AG04450 (cell line): ENCODE measurements at regions not wholly inside any gene's neighbourhood (a gene's known extent, or its start where the extent isn't known, plus 50 kb on each side); places are given as distances from the start of the nearest gene placed in this dataset.

ENCODE experiments used
- CTCF ChIA-PET: fragments of 300-600, 350-600 bp; formaldehyde crosslinking; extraction: SDS; loops from one replicate; lab custom pipeline; 2022; ENCODE audit warnings: antibody characterized with exemption, inconsistent platforms; lab: Charles Lee
- POLR2A ChIA-PET: fragments of 350-600 bp; formaldehyde crosslinking; extraction: SDS; loops from one replicate; lab custom pipeline; 2021; ENCODE audit warnings: antibody characterized with exemption, inconsistent platforms; lab: Yijun Ruan, JAX
- DNase-seq: peaks from one replicate; pipeline ENCODE4 v3.0.0-alpha.2; 2011; ENCODE audit warnings: low read depth, low spot score
- H3K27ac ChIP-seq: one replicate; pipeline ENCODE4 v1.5.1; 2012; ENCODE audit warnings: low read depth, low read length, control low read depth
- H3K27me3 ChIP-seq: one replicate; pipeline ENCODE4 v1.6.0; 2012; ENCODE audit warnings: low read length; ENCODE audit not compliant: control insufficient read depth, insufficient read depth
- H3K4me3 ChIP-seq: 2 replicates; pipeline ENCODE4 v1.5.1; 2011; ENCODE audit warnings: mild to moderate bottlenecking, low read depth, low read length, control low read depth
- H3K9me3 ChIP-seq: 2 replicates; pipeline ENCODE4 v1.5.1; 2012; ENCODE audit warnings: low read length; ENCODE audit not compliant: control insufficient read depth, insufficient read depth
- TF ChIP-seq, protein P1 (sequence below): IDR thresholded peaks from 2 replicates; pipeline ENCODE4 v1.5.1; 2011; ENCODE audit warnings: low read depth, low read length, control low read depth, inconsistent platforms

DNA sequence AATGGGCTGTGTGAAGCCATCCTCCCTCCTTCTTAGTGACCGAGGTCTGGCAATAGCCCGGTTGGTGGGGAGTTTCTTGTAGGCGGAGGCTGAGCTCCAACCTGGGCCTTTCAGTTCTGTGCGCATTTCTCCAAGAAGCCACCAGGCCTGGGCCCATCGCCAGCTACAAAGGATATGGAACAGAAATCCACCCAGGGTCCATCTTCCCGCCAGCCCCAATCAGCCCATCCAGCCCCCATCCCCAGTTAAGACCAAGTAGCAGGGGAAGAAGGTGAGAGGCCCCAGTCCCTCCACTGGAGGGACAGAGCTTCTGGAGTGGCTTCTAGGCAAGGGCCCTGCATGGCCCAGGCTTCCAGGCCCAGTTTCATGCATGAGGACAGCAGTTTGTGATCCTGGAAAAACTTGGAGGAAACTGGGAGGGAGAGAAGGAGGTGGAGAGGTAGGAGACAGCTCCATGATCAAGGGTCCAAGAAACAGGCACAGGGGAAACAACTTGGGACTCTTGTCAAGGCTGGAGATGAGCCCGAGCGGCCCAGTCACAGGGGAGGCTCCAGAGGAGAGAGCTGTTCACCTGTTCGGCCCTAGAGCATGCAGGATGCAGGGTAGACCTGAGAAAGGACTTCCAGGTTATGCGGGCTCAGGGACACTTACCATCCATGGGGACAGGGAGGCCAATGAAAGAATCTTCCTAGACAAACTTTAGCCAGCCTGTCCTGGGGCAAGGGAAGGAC, 261.2 kb downstream of the PTPRU start:
- H3K27ac ChIP-seq, result no peak overlapping the region
- H3K4me3 ChIP-seq, result no peak overlapping the region
- ChIA-PET POLR2A (no interaction called here), CTCF (no interaction called here)
- TF ChIP-seq, protein P1, sequence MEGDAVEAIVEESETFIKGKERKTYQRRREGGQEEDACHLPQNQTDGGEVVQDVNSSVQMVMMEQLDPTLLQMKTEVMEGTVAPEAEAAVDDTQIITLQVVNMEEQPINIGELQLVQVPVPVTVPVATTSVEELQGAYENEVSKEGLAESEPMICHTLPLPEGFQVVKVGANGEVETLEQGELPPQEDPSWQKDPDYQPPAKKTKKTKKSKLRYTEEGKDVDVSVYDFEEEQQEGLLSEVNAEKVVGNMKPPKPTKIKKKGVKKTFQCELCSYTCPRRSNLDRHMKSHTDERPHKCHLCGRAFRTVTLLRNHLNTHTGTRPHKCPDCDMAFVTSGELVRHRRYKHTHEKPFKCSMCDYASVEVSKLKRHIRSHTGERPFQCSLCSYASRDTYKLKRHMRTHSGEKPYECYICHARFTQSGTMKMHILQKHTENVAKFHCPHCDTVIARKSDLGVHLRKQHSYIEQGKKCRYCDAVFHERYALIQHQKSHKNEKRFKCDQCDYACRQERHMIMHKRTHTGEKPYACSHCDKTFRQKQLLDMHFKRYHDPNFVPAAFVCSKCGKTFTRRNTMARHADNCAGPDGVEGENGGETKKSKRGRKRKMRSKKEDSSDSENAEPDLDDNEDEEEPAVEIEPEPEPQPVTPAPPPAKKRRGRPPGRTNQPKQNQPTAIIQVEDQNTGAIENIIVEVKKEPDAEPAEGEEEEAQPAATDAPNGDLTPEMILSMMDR, result no peak
- no peak for DNase-seq
- H3K9me3 ChIP-seq, result no peaks in the 10 kb centered on the region
- H3K27me3 ChIP-seq, result peaks cover 16% of the 10 kb centered on the region

DNA sequence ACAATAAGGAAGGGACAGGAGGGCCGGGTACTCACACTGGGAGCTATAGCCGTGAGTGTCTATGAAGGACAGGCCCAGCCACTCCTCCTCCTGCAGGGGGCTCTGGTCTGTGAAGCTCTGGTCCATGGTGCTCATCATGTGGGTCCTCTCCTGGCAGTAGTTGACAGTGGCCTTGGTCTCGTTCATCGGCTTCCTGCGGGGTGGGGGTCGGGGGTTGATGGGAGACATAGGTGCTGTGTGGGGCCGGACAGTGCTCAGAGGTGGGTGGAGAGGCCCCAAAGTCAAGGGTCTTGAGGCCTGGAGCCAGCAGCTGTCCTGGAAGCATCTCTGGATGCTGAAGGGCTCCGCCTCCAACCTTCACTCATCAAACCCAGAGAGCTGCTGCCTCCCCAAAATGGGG, 260.4 kb downstream of the PTPRU start:
- ChIA-PET POLR2A (no interaction called here), CTCF (no interaction called here)
- peaks cover 16% of the 10 kb centered on the region for H3K27me3 ChIP-seq
- H3K9me3 ChIP-seq, result no peaks in the 10 kb centered on the region
- H3K4me3 ChIP-seq, result no peak overlapping the region
- no peak overlapping the region for H3K27ac ChIP-seq
- TF ChIP-seq, protein P1, result no peak
- no peak for DNase-seq

DNA sequence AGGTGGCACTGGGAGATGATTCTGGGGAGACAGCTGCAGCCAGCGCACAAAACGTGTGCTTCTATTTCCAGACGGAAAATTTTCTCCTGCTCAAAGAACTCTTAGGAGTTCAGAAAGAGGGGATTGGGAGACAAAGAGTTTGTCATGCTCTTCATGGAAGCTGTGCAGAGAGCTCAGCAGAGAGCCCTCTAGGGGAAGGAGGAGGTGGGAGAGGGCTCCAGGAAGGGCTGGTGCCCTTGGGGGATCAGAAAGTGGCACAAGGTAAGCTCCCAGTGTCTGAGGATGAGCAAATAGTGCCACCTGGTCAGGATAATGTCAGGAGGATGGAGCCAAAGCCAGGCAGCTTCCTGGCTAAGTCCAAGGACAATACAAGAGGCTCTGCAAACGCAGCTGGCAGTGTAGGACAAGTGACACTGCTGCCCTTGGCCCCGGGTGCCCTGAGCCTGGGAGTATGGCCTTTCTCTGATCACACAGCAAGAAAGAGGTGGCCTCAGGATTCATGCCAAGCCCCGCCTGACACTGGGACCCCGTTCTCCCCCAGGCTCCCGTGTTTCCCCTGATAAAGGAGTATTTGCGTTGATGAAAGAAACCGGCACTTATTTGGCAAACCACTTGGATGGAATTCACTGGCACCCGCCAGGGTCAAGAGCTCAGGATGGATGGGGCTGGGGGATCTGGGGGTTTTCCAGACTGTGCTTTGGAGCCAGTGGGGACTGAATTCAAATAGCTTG, 254.0 kb downstream of the PTPRU start:
- ChIA-PET CTCF (interaction anchor here (1.0 kb wide), 1 partner anchor 213 kb away, joined by 3 read pairs; no protein-coding TSS in a partner anchor), POLR2A (no interaction called here)
- TF ChIP-seq, protein P1, result no peak
- Histone ChIP-seq H3K4me3 (no peak overlapping the region), H3K27ac (no peak overlapping the region), H3K27me3 (peaks cover 4% of the 10 kb centered on the region), H3K9me3 (no peaks in the 10 kb centered on the region)
- no peak for DNase-seq

DNA sequence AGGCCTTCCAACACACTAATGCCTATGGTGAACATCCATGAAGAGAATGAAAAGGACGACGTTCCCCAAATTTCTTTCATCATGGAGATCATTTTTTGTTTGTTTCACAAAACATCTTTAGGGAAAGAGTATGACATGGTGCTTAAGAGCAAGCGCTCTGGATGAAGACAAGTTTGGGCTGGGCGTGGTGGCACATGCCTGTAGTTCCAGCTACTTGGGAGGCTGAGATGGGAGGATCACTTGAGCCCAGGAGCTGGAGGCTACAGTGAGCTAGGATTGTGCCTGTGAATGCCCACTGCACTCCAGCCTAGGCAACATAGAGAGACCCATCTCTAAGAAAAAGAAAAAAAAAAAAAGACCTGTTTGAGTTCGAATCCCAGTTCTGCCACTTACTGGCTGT, 253.1 kb downstream of the PTPRU start:
- no peak for DNase-seq
- H3K27ac ChIP-seq, result no peak overlapping the region
- POLR2A ChIA-PET, result no interaction called here
- CTCF ChIA-PET, result no interaction called here
- H3K9me3 ChIP-seq, result no peaks in the 10 kb centered on the region
- TF ChIP-seq, protein P1, result no peak
- H3K27me3 ChIP-seq, result peaks cover 4% of the 10 kb centered on the region
- no peak overlapping the region for H3K4me3 ChIP-seq

DNA sequence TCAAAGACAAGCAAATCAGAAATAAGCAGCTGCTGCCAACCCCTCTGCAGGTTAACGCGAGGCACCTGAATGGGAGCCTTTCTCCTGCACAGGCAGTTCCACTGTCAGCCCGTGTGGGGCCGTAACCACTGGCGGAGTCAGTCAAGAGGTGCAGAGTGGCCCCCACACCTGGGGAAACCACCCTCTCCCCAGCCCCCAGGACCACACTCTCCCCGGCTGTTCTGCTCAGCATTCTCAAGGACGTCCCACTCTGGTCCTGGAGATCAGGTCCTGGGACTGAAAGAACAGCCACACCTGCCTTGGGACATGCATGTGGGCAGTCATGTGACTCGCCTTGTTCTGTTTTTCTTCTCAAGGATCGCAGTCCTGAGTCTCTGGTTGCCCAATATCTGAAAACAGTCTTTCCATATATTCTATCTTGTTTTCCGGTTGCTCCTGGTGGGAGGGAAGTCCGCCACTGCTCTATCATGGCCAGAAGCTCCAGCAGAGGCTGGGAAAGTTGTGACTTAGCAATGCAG, 252.5 kb downstream of the PTPRU start:
- Histone ChIP-seq H3K9me3 (no peaks in the 10 kb centered on the region), H3K27ac (no peak overlapping the region), H3K27me3 (peaks cover 4% of the 10 kb centered on the region), H3K4me3 (no peak overlapping the region)
- TF ChIP-seq, protein P1, result no peak
- DNase-seq, result no peak
- CTCF ChIA-PET, result no interaction called here
- POLR2A ChIA-PET, result no interaction called here
